OCI-LY7 (cell line): ENCODE measurements at regions not wholly inside any gene's neighbourhood (a gene's known extent, or its start where the extent isn't known, plus 50 kb on each side); places are given as distances from the start of the nearest gene placed in this dataset.

Experiments
- BruUV-seq: library from RNA; stranded (reverse); fragments of 400-500 nt; replicated peaks from 2 replicates; lab custom pipeline; 2021; lab: Mats Ljungman, UMichigan
- CTCF ChIA-PET: fragments of 300-600 bp; sonication (Branson Sonifier 250); formaldehyde crosslinking; loops from one replicate; lab custom pipeline; 2022; ENCODE audit warnings: antibody characterized with exemption; ENCODE audit not compliant: unreplicated experiment; lab: Charles Lee
- POLR2A ChIA-PET: fragments of 300-600 bp; sonication (Branson Sonifier 250); formaldehyde crosslinking; loops from one replicate; lab custom pipeline; 2022; ENCODE audit warnings: antibody characterized with exemption; lab: Charles Lee
- DNase-seq: peaks from one replicate; pipeline ENCODE4 v3.0.0-alpha.2; 2015; ENCODE audit warnings: low spot score
- H2AFZ ChIP-seq: fragments of 200-600 bp; sonication (generic), shearing (Covaris generic); 2 replicates; pipeline ENCODE4 v1.6.1; 2014; ENCODE audit warnings: mild to moderate bottlenecking, antibody characterized with exemption, low read length, moderate library complexity
- H3K27ac ChIP-seq: fragments of 200-600 bp; sonication (generic); 2 replicates; pipeline ENCODE4 v1.5.1; 2014; ENCODE audit warnings: mixed run types, low read depth, mild to moderate bottlenecking, moderate library complexity, low read length, inconsistent platforms; ENCODE audit not compliant: poor library complexity, severe bottlenecking
- H3K36me3 ChIP-seq: fragments of 200-600 bp; sonication (generic); 2 replicates; pipeline ENCODE4 v1.6.1; 2014; ENCODE audit warnings: mild to moderate bottlenecking, antibody characterized with exemption, low read length, moderate library complexity, mixed read lengths; ENCODE audit not compliant: insufficient read depth
- H3K4me1 ChIP-seq: fragments of 200-600 bp; sonication (generic); 2 replicates; pipeline ENCODE4 v1.5.1; 2014; ENCODE audit warnings: mild to moderate bottlenecking, low read length; ENCODE audit not compliant: insufficient read depth, poor library complexity, severe bottlenecking
- H3K4me2 ChIP-seq: fragments of 200-600 bp; sonication (generic); 2 replicates; pipeline ENCODE4 v1.6.1; 2014; ENCODE audit warnings: mild to moderate bottlenecking, low read length
- H3K4me3 ChIP-seq: fragments of 200-600 bp; sonication (generic); 2 replicates; pipeline ENCODE4 v1.5.1; 2014; ENCODE audit warnings: mild to moderate bottlenecking, low read depth, low read length; ENCODE audit not compliant: poor library complexity, severe bottlenecking
- H3K79me2 ChIP-seq: fragments of 200-600 bp; sonication (generic); 2 replicates; pipeline ENCODE4 v1.6.1; 2016; ENCODE audit warnings: low read depth, mild to moderate bottlenecking, low read length, moderate library complexity, mixed read lengths; ENCODE audit not compliant: insufficient read depth
- H3K9me2 ChIP-seq: fragments of 200-600 bp; sonication (generic); 2 replicates; pipeline ENCODE4 v1.6.1; 2016; ENCODE audit warnings: mild to moderate bottlenecking, low read length, mixed read lengths; ENCODE audit not compliant: insufficient read depth
- H3K9me3 ChIP-seq: fragments of 200-600 bp; sonication (generic); 2 replicates; pipeline ENCODE4 v1.6.1; 2014; ENCODE audit warnings: mild to moderate bottlenecking, mixed run types, low read length, mixed read lengths
- H4K20me1 ChIP-seq: fragments of 200-600 bp; sonication (generic); 2 replicates; pipeline ENCODE4 v1.6.1; 2014; ENCODE audit warnings: mild to moderate bottlenecking, antibody characterized with exemption, low read length, moderate library complexity, mixed read lengths; ENCODE audit not compliant: insufficient read depth
- CTCF ChIP-seq: fragments of 200-600 bp; sonication (generic); conservative IDR thresholded peaks from 2 replicates; pipeline ENCODE4 v1.5.1; 2014; ENCODE audit warnings: mild to moderate bottlenecking, antibody characterized with exemption, low read length, moderate library complexity, mixed read lengths
- EZH2phosphoT487 ChIP-seq: fragments of 200-600 bp; sonication (generic); IDR thresholded peaks from 2 replicates; pipeline ENCODE4 v1.6.1; 2018; ENCODE audit warnings: low read depth, borderline replicate concordance, mild to moderate bottlenecking, mixed run types, antibody characterized with exemption, low read length, moderate library complexity, mixed read lengths
- intact Hi-C: fragments of 100-400 bp; cut with micrococcal nuclease; formaldehyde crosslinking; loops from one replicate; pipeline ENCODE4 v1.10.0; 2022; ENCODE audit not compliant: unreplicated experiment

- no peak for DNase-seq
- Histone ChIP-seq H3K36me3 (no peaks in the 10 kb centered on the region), H3K9me2 (no peaks in the 10 kb centered on the region), H3K4me2 (no peak overlapping the region), H3K4me3 (no peak overlapping the region), H3K9me3 (no peaks in the 10 kb centered on the region), H2AFZ (no peak overlapping the region), H4K20me1 (no peaks in the 10 kb centered on the region), H3K79me2 (no peaks in the 10 kb centered on the region), H3K27ac (no peak overlapping the region), H3K4me1 (no peaks in the 10 kb centered on the region)
- TF ChIP-seq CTCF (no peak), EZH2phosphoT487 (no peak)
- ChIA-PET POLR2A (no interaction called here), CTCF (no interaction called here)
- no TSS peak for BruUV-seq
- intact Hi-C loops = no loop called here
Measured at GRCh38 chr10:29748109-29748650, 113.4 kb upstream of the SVIL start.

GRCh38 chr10:29746080-29746797 lies 111.5 kb upstream of the SVIL start:
- intact Hi-C loops = no loop called here
- BruUV-seq = no TSS peak

More at GRCh38 chr10:29746080-29746797, 111.5 kb upstream of the SVIL start:
- Histone ChIP-seq H2AFZ (no peak overlapping the region), H3K4me1 (no peaks in the 10 kb centered on the region), H3K27ac (no peak overlapping the region), H3K79me2 (no peaks in the 10 kb centered on the region), H3K9me3 (no peaks in the 10 kb centered on the region), H3K4me3 (no peak overlapping the region), H4K20me1 (no peaks in the 10 kb centered on the region), H3K36me3 (no peaks in the 10 kb centered on the region), H3K9me2 (no peaks in the 10 kb centered on the region), H3K4me2 (no peak overlapping the region)
- no peak for DNase-seq
- CTCF ChIA-PET = no interaction called here
- TF ChIP-seq EZH2phosphoT487 (no peak), CTCF (no peak)
- POLR2A ChIA-PET = interaction anchor here (0.6 to 0.7 kb wide), 2 partner anchors 28 to 191 kb away, joined by 4 to 7 read pairs; no protein-coding TSS in a partner anchor
